ENCODE measurements at regions not wholly inside any gene's neighbourhood (a gene's known extent, or its start where the extent isn't known, plus 50 kb on each side); places are given as distances from the start of the nearest gene placed in this dataset.

DNA sequence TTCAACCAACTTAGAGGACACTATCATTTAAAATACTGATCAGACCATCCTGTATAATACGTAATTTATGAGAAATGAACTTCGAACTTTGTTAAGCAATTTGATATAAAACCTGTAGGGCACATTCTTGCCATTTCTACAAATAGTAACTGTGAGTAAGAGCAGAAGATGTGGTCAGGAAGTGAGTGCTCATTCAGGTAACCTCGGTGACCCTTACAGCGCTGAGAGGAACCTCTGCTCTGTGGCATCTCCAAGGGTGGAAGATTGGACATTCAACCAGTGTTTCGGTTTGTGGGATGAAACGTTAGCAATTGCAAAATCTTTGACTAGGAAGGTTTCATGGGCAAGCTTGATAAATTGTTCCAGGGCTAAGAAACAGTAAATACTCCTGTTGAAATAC is 194.8 kb upstream of the IRX2 start:
- no peaks in the 10 kb centered on the region for H3K4me1 ChIP-seq (ENCODE audit: control insufficient read depth in 5 of 5, insufficient read depth in 5 of 5, low read length in 5 of 5)
- H3K9me3 ChIP-seq (ENCODE audit: control insufficient read depth in 5 of 5, low read length in 5 of 5), result peaks cover 0 to 20% (median 5%) of the 10 kb centered on the region in 5 donors
- H3K27me3 ChIP-seq (ENCODE audit: control insufficient read depth in 5 of 5, insufficient read depth in 4 of 5, low read length in 5 of 5), result no peaks in the 10 kb centered on the region
- H3K27ac ChIP-seq (ENCODE audit: low read depth, low read length), result no peak overlapping the region
- no peaks in the 10 kb centered on the region for H3K36me3 ChIP-seq (ENCODE audit: control insufficient read depth in 5 of 5, insufficient read depth in 5 of 5, low read length in 5 of 5)
- no peak overlapping the region for H3K4me3 ChIP-seq (ENCODE audit: low read depth in 1 of 5, low read length in 5 of 5)
- H3K9ac ChIP-seq (ENCODE audit: low read length in 5 of 5), result no peak overlapping the region

DNA sequence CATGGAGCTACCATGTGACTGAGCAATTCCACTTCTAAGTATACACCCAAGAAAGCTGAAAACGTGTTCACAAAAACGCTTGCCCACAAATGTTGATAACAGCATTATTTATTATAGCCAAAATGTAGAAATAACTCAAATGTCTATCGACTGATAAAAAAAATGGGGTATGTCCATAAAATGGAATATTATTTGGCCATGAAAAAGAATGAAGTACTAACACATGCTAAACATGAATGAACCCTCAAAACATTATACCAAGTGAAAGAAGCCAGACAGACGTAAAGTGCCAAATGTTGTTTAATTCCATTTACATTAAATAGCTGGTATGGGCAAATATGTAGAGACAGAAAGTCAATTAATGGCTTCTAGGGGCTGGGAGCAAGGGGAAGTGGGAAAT is 184.9 kb upstream of the IRX2 start:
- no peaks in the 10 kb centered on the region for H3K27me3 ChIP-seq (ENCODE audit: control insufficient read depth in 5 of 5, insufficient read depth in 4 of 5, low read length in 5 of 5)
- H3K27ac ChIP-seq (ENCODE audit: low read depth, low read length), result no peak overlapping the region
- no peaks in the 10 kb centered on the region for H3K4me1 ChIP-seq (ENCODE audit: control insufficient read depth in 5 of 5, insufficient read depth in 5 of 5, low read length in 5 of 5)
- no peaks in the 10 kb centered on the region for H3K36me3 ChIP-seq (ENCODE audit: control insufficient read depth in 5 of 5, insufficient read depth in 5 of 5, low read length in 5 of 5)
- no peak overlapping the region for H3K9ac ChIP-seq (ENCODE audit: low read length in 5 of 5)
- no peak overlapping the region for H3K4me3 ChIP-seq (ENCODE audit: low read depth in 1 of 5, low read length in 5 of 5)
- H3K9me3 ChIP-seq (ENCODE audit: control insufficient read depth in 5 of 5, low read length in 5 of 5), result peaks cover 4 to 17% (median 8%) of the 10 kb centered on the region in 5 donors

- H3K4me1 ChIP-seq (ENCODE audit: control insufficient read depth in 5 of 5, insufficient read depth in 5 of 5, low read length in 5 of 5), result no peaks in the 10 kb centered on the region
- no peak overlapping the region for H3K27ac ChIP-seq (ENCODE audit: low read depth, low read length)
- no peak overlapping the region for H3K9ac ChIP-seq (ENCODE audit: low read length in 5 of 5)
- no peaks in the 10 kb centered on the region for H3K36me3 ChIP-seq (ENCODE audit: control insufficient read depth in 5 of 5, insufficient read depth in 5 of 5, low read length in 5 of 5)
- H3K4me3 ChIP-seq (ENCODE audit: low read depth in 1 of 5, low read length in 5 of 5), result no peak overlapping the region
- H3K27me3 ChIP-seq (ENCODE audit: control insufficient read depth in 5 of 5, insufficient read depth in 4 of 5, low read length in 5 of 5), result no peaks in the 10 kb centered on the region
- peaks cover 0 to 7% (median 0%) of the 10 kb centered on the region in 5 donors for H3K9me3 ChIP-seq (ENCODE audit: control insufficient read depth in 5 of 5, low read length in 5 of 5)
Measured at GRCh38 chr5:2929779-2930178, 178.3 kb upstream of the IRX2 start.

DNA sequence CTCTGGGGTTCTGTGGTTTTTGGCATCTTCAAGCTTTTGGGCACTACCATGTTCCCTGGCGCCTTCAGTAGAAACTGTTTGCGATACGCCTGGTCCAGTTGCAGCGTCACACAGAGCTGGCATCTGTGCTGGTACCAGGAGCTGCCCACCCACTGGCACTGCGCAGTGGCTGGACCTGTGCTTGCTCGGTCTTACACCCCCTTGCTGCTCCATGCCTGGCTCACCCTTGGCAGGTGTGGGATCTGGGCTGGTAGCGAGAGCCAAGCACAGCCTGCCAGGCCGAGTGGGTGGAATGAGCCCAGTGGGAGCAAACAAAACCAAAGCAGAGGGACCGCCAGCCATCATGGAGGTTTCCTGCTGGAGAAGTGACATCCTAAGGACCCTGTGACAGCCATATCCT is 170.2 kb upstream of the IRX2 start:
- Histone ChIP-seq H3K36me3 (ENCODE audit: control insufficient read depth in 5 of 5, insufficient read depth in 5 of 5, low read length in 5 of 5) (no peaks in the 10 kb centered on the region), H3K27ac (ENCODE audit: low read depth, low read length) (no peak overlapping the region), H3K27me3 (ENCODE audit: control insufficient read depth in 5 of 5, insufficient read depth in 4 of 5, low read length in 5 of 5) (peaks cover 0 to 6% (median 6%) of the 10 kb centered on the region in 5 donors), H3K4me1 (ENCODE audit: control insufficient read depth in 5 of 5, insufficient read depth in 5 of 5, low read length in 5 of 5) (no peaks in the 10 kb centered on the region), H3K4me3 (ENCODE audit: low read depth in 1 of 5, low read length in 5 of 5) (no peak overlapping the region), H3K9ac (ENCODE audit: low read length in 5 of 5) (no peak overlapping the region), H3K9me3 (ENCODE audit: control insufficient read depth in 5 of 5, low read length in 5 of 5) (peaks cover 2 to 28% (median 21%) of the 10 kb centered on the region in 5 donors)

GRCh38 chr5:2921176-2921575 is 169.7 kb upstream of the IRX2 start:
- Histone ChIP-seq H3K36me3 (ENCODE audit: control insufficient read depth in 5 of 5, insufficient read depth in 5 of 5, low read length in 5 of 5) (no peaks in the 10 kb centered on the region), H3K27me3 (ENCODE audit: control insufficient read depth in 5 of 5, insufficient read depth in 4 of 5, low read length in 5 of 5) (peaks cover 0 to 6% (median 6%) of the 10 kb centered on the region in 5 donors), H3K4me1 (ENCODE audit: control insufficient read depth in 5 of 5, insufficient read depth in 5 of 5, low read length in 5 of 5) (no peaks in the 10 kb centered on the region), H3K4me3 (ENCODE audit: low read depth in 1 of 5, low read length in 5 of 5) (no peak overlapping the region), H3K9me3 (ENCODE audit: control insufficient read depth in 5 of 5, low read length in 5 of 5) (peaks cover 2 to 28% (median 21%) of the 10 kb centered on the region in 5 donors), H3K27ac (ENCODE audit: low read depth, low read length) (no peak overlapping the region), H3K9ac (ENCODE audit: low read length in 5 of 5) (no peak overlapping the region)

DNA sequence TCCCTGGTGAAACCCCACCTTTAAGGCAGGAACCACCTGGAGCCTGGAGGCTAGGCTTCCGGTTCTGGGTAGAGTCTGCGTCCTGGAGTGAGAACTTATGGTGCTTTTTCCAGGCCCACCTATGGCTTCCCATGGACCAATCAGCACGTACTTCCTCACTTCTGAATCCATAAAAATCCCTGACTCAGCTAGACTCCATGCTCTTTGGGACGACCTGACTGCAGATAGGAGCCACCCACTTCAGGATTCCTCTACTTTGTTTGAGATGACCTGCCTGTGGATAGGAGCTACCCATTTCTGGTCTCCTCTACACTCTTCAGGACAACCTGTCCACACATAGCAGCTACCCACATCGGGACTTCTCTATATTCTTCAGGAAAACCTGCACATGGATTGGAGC is 168.8 kb upstream of the IRX2 start:
- peaks cover 0 to 6% (median 6%) of the 10 kb centered on the region in 5 donors for H3K27me3 ChIP-seq (ENCODE audit: control insufficient read depth in 5 of 5, insufficient read depth in 4 of 5, low read length in 5 of 5)
- H3K4me1 ChIP-seq (ENCODE audit: control insufficient read depth in 5 of 5, insufficient read depth in 5 of 5, low read length in 5 of 5), result no peaks in the 10 kb centered on the region
- no peaks in the 10 kb centered on the region for H3K36me3 ChIP-seq (ENCODE audit: control insufficient read depth in 5 of 5, insufficient read depth in 5 of 5, low read length in 5 of 5)
- no peak overlapping the region for H3K27ac ChIP-seq (ENCODE audit: low read depth, low read length)
- no peak overlapping the region for H3K4me3 ChIP-seq (ENCODE audit: low read depth in 1 of 5, low read length in 5 of 5)
- H3K9me3 ChIP-seq (ENCODE audit: control insufficient read depth in 5 of 5, low read length in 5 of 5), result peaks cover 2 to 28% (median 21%) of the 10 kb centered on the region in 5 donors
- no peak overlapping the region for H3K9ac ChIP-seq (ENCODE audit: low read length in 5 of 5)

DNA sequence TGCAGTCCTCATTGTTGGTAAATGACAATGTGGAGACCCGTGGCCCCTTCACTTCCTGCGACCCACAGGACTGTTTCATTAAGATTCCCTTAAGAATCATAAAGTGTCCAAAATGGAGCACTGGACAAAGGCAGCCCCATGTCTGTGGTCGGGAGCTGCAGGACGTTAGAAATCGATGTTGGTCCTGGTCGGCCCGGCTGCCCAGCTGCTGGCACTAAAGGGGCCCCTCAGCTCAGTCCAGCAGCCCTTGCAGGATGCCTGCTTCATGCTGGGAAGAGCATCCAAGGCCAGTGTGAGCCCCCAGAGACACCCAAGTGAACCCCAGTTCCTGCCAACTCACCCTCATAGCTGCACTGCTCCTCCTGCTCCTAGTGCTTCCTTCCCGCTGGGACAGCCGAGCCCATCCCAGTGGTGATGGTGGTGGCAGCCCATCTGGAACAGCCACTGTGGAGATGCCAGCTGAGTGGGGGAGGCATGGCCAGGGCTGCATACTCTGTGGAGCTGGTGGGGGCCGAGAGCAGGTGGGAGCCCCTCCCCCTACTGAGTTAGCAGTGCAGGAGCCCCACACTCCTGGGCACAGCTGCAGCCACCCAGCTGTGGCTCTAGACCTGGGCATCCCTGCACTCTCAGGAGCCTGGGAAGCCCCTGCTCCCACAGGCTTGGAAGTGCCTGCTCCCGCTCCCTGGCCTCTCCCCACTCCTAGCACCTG is 168.0 kb upstream of the IRX2 start:
- no peaks in the 10 kb centered on the region for H3K4me1 ChIP-seq (ENCODE audit: control insufficient read depth in 5 of 5, insufficient read depth in 5 of 5, low read length in 5 of 5)
- H3K4me3 ChIP-seq (ENCODE audit: low read depth in 1 of 5, low read length in 5 of 5), result no peak overlapping the region
- no peak overlapping the region for H3K9ac ChIP-seq (ENCODE audit: low read length in 5 of 5)
- no peak overlapping the region for H3K27ac ChIP-seq (ENCODE audit: low read depth, low read length)
- peaks cover 0 to 6% (median 6%) of the 10 kb centered on the region in 5 donors for H3K27me3 ChIP-seq (ENCODE audit: control insufficient read depth in 5 of 5, insufficient read depth in 4 of 5, low read length in 5 of 5)
- H3K9me3 ChIP-seq (ENCODE audit: control insufficient read depth in 5 of 5, low read length in 5 of 5), result peaks cover 2 to 28% (median 21%) of the 10 kb centered on the region in 5 donors
- no peaks in the 10 kb centered on the region for H3K36me3 ChIP-seq (ENCODE audit: control insufficient read depth in 5 of 5, insufficient read depth in 5 of 5, low read length in 5 of 5)

- H3K9ac ChIP-seq (ENCODE audit: low read length in 5 of 5), result no peak overlapping the region
- H3K36me3 ChIP-seq (ENCODE audit: control insufficient read depth in 5 of 5, insufficient read depth in 5 of 5, low read length in 5 of 5), result no peaks in the 10 kb centered on the region
- H3K4me3 ChIP-seq (ENCODE audit: low read depth in 1 of 5, low read length in 5 of 5), result no peak overlapping the region
- H3K27ac ChIP-seq (ENCODE audit: low read depth, low read length), result no peak overlapping the region
- peaks cover 0 to 24% (median 19%) of the 10 kb centered on the region in 5 donors for H3K9me3 ChIP-seq (ENCODE audit: control insufficient read depth in 5 of 5, low read length in 5 of 5)
- H3K4me1 ChIP-seq (ENCODE audit: control insufficient read depth in 5 of 5, insufficient read depth in 5 of 5, low read length in 5 of 5), result no peaks in the 10 kb centered on the region
- peaks cover 0 to 11% (median 6%) of the 10 kb centered on the region in 5 donors for H3K27me3 ChIP-seq (ENCODE audit: control insufficient read depth in 5 of 5, insufficient read depth in 4 of 5, low read length in 5 of 5)
Measured at GRCh38 chr5:2917524-2917923, 166.0 kb upstream of the IRX2 start.

DNA sequence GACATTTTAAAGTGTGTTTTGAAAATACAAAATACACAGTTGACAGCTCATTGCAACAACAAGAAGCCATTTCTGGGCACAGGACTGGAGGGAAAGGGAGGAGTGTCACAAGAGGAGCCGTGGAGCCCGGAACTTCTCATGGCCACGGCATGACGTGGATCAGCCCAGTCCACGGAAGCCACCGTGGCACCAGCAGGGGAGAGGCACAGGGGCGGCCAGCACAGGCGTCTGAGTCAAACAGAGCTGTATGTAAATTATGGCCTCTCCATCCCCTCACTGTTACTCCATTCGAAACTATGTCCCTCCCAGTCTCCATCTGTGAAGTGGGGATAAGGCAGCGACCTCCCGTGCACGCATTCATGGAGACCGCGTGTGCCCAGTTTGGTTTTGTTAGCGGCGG is 165.6 kb upstream of the IRX2 start:
- no peak overlapping the region for H3K4me3 ChIP-seq (ENCODE audit: low read depth in 1 of 5, low read length in 5 of 5)

GRCh38 chr5:2916076-2916682 is 164.7 kb upstream of the IRX2 start:
- Histone ChIP-seq H3K4me3 (ENCODE audit: low read depth in 1 of 5, low read length in 5 of 5) (no peak overlapping the region), H3K36me3 (ENCODE audit: control insufficient read depth in 5 of 5, insufficient read depth in 5 of 5, low read length in 5 of 5) (no peaks in the 10 kb centered on the region), H3K9ac (ENCODE audit: low read length in 5 of 5) (no peak overlapping the region), H3K4me1 (ENCODE audit: control insufficient read depth in 5 of 5, insufficient read depth in 5 of 5, low read length in 5 of 5) (no peaks in the 10 kb centered on the region), H3K27me3 (ENCODE audit: control insufficient read depth in 5 of 5, insufficient read depth in 4 of 5, low read length in 5 of 5) (peaks cover 0 to 11% (median 6%) of the 10 kb centered on the region in 5 donors), H3K9me3 (ENCODE audit: control insufficient read depth in 5 of 5, low read length in 5 of 5) (peaks cover 0 to 14% (median 11%) of the 10 kb centered on the region in 5 donors), H3K27ac (ENCODE audit: low read depth, low read length) (no peak overlapping the region)

More for the DNA sequence above, 165.6 kb upstream of the IRX2 start:
- H3K27ac ChIP-seq (ENCODE audit: low read depth, low read length), result no peak overlapping the region
- no peaks in the 10 kb centered on the region for H3K36me3 ChIP-seq (ENCODE audit: control insufficient read depth in 5 of 5, insufficient read depth in 5 of 5, low read length in 5 of 5)
- no peaks in the 10 kb centered on the region for H3K4me1 ChIP-seq (ENCODE audit: control insufficient read depth in 5 of 5, insufficient read depth in 5 of 5, low read length in 5 of 5)
- H3K9me3 ChIP-seq (ENCODE audit: control insufficient read depth in 5 of 5, low read length in 5 of 5), result peaks cover 0 to 22% (median 18%) of the 10 kb centered on the region in 5 donors
- peaks cover 0 to 11% (median 6%) of the 10 kb centered on the region in 5 donors for H3K27me3 ChIP-seq (ENCODE audit: control insufficient read depth in 5 of 5, insufficient read depth in 4 of 5, low read length in 5 of 5)
- no peak overlapping the region for H3K9ac ChIP-seq (ENCODE audit: low read length in 5 of 5)

All from subcutaneous abdominal adipose tissue (tissue), 5 donors.